GM23248 (cell line): ENCODE measurements at regions not wholly inside any gene's neighbourhood (a gene's known extent, or its start where the extent isn't known, plus 50 kb on each side); places are given as distances from the start of the nearest gene placed in this dataset.

Experiments used
- EZH2 ChIP-seq: fragments of 200-600 bp; sonication (generic); IDR thresholded peaks from 2 replicates; pipeline ENCODE4 v1.6.1; 2018; ENCODE audit warnings: antibody characterized with exemption, mild to moderate bottlenecking; ENCODE audit not compliant: insufficient read depth, poor library complexity, severe bottlenecking
- EZH2phosphoT487 ChIP-seq: fragments of 200-600 bp; sonication (generic); IDR thresholded peaks from 2 replicates; pipeline ENCODE4 v1.6.1; 2018; ENCODE audit warnings: antibody characterized with exemption, moderate library complexity, mild to moderate bottlenecking, low read depth; ENCODE audit not compliant: insufficient read depth

GRCh38 chr13:26952551-26953143 lies 192.1 kb upstream of the GPR12 start:
- TF ChIP-seq EZH2phosphoT487 = no peak
- no peak for TF ChIP-seq EZH2
